Adrenal gland (tissue), 9 donors: ENCODE measurements at regions not wholly inside any gene's neighbourhood (a gene's known extent, or its start where the extent isn't known, plus 50 kb on each side); places are given as distances from the start of the nearest gene placed in this dataset.

ENCODE experiments used
- DNase-seq, 7 donors: peaks; one replicate each; pipeline ENCODE4 v3.0.0-alpha.2; 2019 to 2020
- H3K27ac ChIP-seq, 5 donors: fragments of 200-600 bp; sonication (generic) in 4 of 5; 1 replicate in 3 of 5; 2 replicates in 2 of 5; pipeline versions ENCODE4 v1.5.1 to v1.8.0; 2016 to 2020; ENCODE audit warnings: mild to moderate bottlenecking in 1 of 5
- H3K27me3 ChIP-seq: fragments of 200-600 bp; 2 replicates; pipeline ENCODE4 v1.8.0; 2021
- H3K36me3 ChIP-seq, 2 donors: fragments of 200-600 bp; replicated peaks in 1 of 2; 1 replicate in 1 of 2; 2 replicates in 1 of 2; pipeline versions ENCODE4 v1.5.1 to v1.8.0; 2018 to 2022
- H3K4me1 ChIP-seq, 2 donors: fragments of 200-600 bp; replicated peaks in 1 of 2; 1 replicate in 1 of 2; 2 replicates in 1 of 2; pipeline versions ENCODE4 v1.5.1 to v1.8.0; 2018 to 2021
- H3K4me3 ChIP-seq, 4 donors: fragments of 200-600 bp; sonication (generic) in 3 of 4; one replicate each; pipeline ENCODE4 v1.5.1; 2016 to 2018
- H3K9me3 ChIP-seq, 3 donors: fragments of 200-600 bp; sonication (generic) in 1 of 3; replicated peaks in 1 of 3; 1 replicate in 2 of 3; 2 replicates in 1 of 3; pipeline versions ENCODE4 v1.5.1 to v1.8.0; 2016 to 2021
- POLR2A ChIP-seq, 2 donors: fragments of 450-650 bp; IDR thresholded peaks; one replicate each; pipeline ENCODE4 v1.6.1; 2017; ENCODE audit warnings: antibody characterized with exemption in 2 of 2, mild to moderate bottlenecking in 2 of 2, moderate library complexity in 1 of 2
- WGBS, 4 donors: extraction: QIAGEN DNeasy Blood & Tissue Kit in 2 of 4; methylation state at CpG; one replicate each; pipeline versions ENCODE4 v1.1.5 to v1.1.7; 2013 to 2017; 5-methylcytosine and 5-hydroxymethylcytosine counted together
- intact Hi-C, 2 donors: fragments of 100-400 bp; cut with DNase I; formaldehyde crosslinking; loops; one replicate each; pipeline versions ENCODE4 v1.14.1 to v1.15.0; 2022 to 2023
- TF ChIP-seq, protein P1 (sequence below), 6 experiments: fragments of 450-650 bp in 4 of 6; fragments of 200-600 bp in 2 of 6; sonication (generic) in 1 of 6; IDR thresholded peaks; 1 replicate in 5 of 6; 2 replicates in 1 of 6; pipeline versions ENCODE4 v1.5.1 to v1.8.0; 2016 to 2021; ENCODE audit warnings: antibody characterized with exemption in 6 of 6, mild to moderate bottlenecking in 2 of 6, moderate library complexity in 1 of 6
- donor health status: healthy with polysubstance abuse.
- donor health status: Bipolar disorder and iron deficiency.
- donor health status: DM: yes; HTN: yes; CAD: no.
- donor health status: DM: no; HTN: no; CAD: no.
- donor health status: DM: no; HTN: no; CAD: no.

DNA sequence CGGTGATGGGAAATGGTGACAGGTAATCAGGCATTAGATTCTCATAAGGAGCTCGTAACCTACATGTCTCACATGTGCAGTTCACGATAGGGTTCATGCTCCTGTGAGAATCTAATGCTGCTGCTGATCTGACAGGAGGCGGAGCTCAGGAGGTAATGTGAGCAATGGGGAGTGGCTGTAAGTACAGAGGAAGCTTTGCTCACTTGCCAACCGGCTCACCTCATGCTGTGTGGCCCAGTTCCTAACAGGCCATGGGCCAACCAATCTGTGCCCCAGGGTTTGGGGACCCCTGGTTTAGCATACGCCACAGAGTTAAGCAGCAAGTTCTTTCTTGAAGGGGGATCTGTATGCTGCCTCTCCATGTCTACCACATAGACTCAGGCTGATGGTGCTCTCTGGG lies 133.1 kb downstream of the IQUB start:
- DNase-seq = no peak
- intact Hi-C loops = no loop called here
- H3K4me3 ChIP-seq = no peak overlapping the region
- TF ChIP-seq, protein P1, sequence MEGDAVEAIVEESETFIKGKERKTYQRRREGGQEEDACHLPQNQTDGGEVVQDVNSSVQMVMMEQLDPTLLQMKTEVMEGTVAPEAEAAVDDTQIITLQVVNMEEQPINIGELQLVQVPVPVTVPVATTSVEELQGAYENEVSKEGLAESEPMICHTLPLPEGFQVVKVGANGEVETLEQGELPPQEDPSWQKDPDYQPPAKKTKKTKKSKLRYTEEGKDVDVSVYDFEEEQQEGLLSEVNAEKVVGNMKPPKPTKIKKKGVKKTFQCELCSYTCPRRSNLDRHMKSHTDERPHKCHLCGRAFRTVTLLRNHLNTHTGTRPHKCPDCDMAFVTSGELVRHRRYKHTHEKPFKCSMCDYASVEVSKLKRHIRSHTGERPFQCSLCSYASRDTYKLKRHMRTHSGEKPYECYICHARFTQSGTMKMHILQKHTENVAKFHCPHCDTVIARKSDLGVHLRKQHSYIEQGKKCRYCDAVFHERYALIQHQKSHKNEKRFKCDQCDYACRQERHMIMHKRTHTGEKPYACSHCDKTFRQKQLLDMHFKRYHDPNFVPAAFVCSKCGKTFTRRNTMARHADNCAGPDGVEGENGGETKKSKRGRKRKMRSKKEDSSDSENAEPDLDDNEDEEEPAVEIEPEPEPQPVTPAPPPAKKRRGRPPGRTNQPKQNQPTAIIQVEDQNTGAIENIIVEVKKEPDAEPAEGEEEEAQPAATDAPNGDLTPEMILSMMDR (IDR thresholded peaks at IDR 0.05) = no peak
- TF ChIP-seq POLR2A (IDR thresholded peaks at IDR 0.05) = no peak
- no peaks in the 10 kb centered on the region for H3K4me1 ChIP-seq
- no peaks in the 10 kb centered on the region for H3K36me3 ChIP-seq
- no peaks in the 10 kb centered on the region for H3K27me3 ChIP-seq
- no peak overlapping the region for H3K27ac ChIP-seq
- H3K9me3 ChIP-seq = no peaks in the 10 kb centered on the region
- 86 to 92% (median 89%) methylated on average over 6 of the region's 6 CpGs for WGBS, 4 donors

DNA sequence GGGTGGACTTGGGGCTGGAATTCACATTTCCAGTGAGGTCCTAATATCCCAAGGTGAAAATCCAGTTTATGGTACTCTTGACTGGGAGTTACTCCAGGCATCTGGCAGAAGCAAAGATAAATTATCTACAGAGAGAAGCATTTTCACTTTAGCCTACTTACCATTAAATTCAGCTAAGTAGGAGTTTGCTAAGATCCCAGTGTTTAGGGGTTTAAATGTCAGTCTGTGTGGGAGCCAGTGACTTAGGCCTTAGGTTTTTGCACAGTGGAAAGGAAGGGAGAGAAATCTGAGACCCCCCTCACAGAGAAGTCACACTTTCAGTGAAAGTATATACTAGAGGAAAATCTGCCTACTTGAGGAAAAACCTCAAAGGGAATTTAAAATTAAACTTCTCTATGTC lies 134.2 kb downstream of the IQUB start:
- TF ChIP-seq, protein P1 (IDR thresholded peaks at IDR 0.05) = no peak
- no peak for TF ChIP-seq POLR2A (IDR thresholded peaks at IDR 0.05)
- H3K27ac ChIP-seq = no peak overlapping the region
- intact Hi-C loops = no loop called here
- DNase-seq = no peak
- H3K36me3 ChIP-seq = no peaks in the 10 kb centered on the region
- no peaks in the 10 kb centered on the region for H3K27me3 ChIP-seq
- H3K4me3 ChIP-seq = no peak overlapping the region
- H3K9me3 ChIP-seq = no peaks in the 10 kb centered on the region
- no peaks in the 10 kb centered on the region for H3K4me1 ChIP-seq

DNA sequence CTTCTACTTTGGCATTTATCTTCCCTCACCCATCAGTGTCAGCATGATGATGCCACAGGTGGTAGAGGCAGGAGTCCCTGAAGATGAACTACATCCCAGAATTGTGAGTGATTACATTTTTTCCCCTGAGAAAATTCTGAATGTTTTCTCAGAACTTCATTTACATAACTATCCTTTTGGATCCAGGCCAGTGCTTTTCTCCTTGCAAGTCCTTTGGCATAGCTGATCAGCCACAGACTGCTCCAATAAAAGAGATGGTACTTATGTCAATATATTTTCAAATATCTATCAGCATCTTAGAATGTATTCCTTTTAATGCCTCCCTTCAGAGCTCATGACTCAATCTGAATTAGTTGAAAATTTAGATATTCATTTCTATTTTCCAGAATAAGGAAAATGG lies 135.5 kb downstream of the IQUB start:
- no peak for DNase-seq
- H3K4me1 ChIP-seq = no peaks in the 10 kb centered on the region
- TF ChIP-seq POLR2A (IDR thresholded peaks at IDR 0.05) = no peak
- TF ChIP-seq, protein P1 (IDR thresholded peaks at IDR 0.05) = no peak
- H3K4me3 ChIP-seq = no peak overlapping the region
- no peaks in the 10 kb centered on the region for H3K27me3 ChIP-seq
- intact Hi-C loops = no loop called here
- H3K36me3 ChIP-seq = no peaks in the 10 kb centered on the region
- H3K27ac ChIP-seq = no peak overlapping the region
- no peaks in the 10 kb centered on the region for H3K9me3 ChIP-seq

DNA sequence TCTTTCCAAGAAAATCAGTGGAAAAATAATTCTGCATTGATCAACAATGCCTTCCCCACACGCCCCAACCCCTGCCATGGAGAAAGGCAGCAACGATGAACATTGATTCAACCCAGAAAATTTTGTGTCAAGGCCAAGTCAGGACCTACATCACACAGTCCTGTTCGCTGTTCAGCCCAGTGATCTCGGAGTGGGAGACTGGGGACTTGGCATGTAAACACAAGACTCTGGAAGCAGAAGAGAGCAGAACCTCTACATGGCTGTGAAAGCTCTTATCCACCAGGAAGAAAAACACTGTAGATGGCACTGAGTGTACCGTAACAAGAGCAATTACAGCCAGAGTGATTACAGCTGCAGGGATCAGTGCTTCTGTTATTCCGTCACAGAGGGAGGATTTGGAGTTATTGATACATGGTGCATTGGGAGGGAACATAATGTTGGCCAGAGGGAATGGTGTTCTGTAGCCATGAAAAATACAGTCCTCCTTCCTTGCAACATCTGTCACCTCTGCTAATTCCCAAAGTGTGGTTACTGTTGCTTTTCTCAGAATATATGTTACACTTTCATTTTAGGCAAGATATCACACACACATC lies 136.6 kb downstream of the IQUB start:
- intact Hi-C loops = no loop called here
- DNase-seq = no peak
- H3K4me1 ChIP-seq = no peaks in the 10 kb centered on the region
- no peak overlapping the region for H3K4me3 ChIP-seq
- H3K9me3 ChIP-seq = no peaks in the 10 kb centered on the region
- H3K27me3 ChIP-seq = no peaks in the 10 kb centered on the region
- TF ChIP-seq, protein P1 (IDR thresholded peaks at IDR 0.05) = no peak
- no peak for TF ChIP-seq POLR2A (IDR thresholded peaks at IDR 0.05)
- H3K36me3 ChIP-seq = no peaks in the 10 kb centered on the region
- 53 to 74% (median 67%) methylated on average over 6 of the region's 6 CpGs for WGBS, 4 donors
- H3K27ac ChIP-seq = no peak overlapping the region
